COLO668 (cell line): ENCODE measurements at regions not wholly inside any gene's neighbourhood (a gene's known extent, or its start where the extent isn't known, plus 50 kb on each side); places are given as distances from the start of the nearest gene placed in this dataset.
"Not testable (repeated sequence)": the region's sequence is repeated elsewhere in the genome, so short reads cannot be mapped to it uniquely, and the experiment has no call there.

ENCODE experiments used
- DNase-seq: peaks from one replicate; lab custom pipeline; 2025; ENCODE audit not compliant: unreplicated experiment; lab: John Stamatoyannopoulos, UW

DNA sequence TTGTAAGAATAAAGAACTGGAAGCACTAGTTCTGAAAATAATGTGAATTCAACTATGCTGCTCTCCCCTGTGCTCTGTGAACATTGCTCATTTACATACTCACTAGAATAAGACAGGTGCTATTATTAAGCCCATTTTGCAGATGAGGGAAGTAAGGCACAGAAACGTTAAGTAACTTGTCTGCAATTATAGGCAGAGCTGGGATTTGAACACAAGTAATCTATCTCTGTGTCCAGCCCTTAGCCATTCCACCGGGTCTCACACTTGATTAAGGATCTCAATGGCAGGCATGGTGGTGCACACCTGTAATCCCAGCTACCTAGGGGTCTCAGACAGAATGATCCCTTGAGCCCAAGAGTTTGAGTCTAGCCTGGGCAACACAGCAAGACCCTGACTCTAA, 357.7 kb downstream of the CD83 start:
- DNase-seq, result no peak

- DNase-seq, result no peak
Measured at GRCh38 chr6:14476793-14477531, 359.4 kb downstream of the CD83 start.

DNA sequence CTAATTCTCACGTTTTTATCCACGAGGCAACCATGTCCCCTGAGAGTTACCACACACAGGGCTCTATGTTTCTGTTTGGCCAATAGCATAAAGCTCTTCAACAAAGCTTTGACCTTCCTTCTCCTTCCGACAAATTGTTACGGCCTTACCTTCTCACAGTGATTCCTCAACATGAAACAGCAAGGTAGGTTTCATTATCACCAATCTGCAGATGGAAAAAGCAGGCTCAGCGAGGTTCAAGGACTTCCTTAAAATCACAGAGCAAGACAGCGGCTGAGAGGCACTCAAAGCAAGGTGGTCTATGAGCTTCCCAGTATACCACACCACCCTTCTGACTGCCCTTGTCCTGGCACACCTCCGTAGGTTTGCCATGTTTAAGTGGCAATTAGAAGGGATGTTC, 360.0 kb downstream of the CD83 start:
- DNase-seq, result no peak

- no peak for DNase-seq
Measured at GRCh38 chr6:14478381-14479225, 361.0 kb downstream of the CD83 start.

- not testable (repeated sequence) for DNase-seq
Measured at GRCh38 chr6:14481946-14482345, 364.4 kb downstream of the CD83 start.

DNA sequence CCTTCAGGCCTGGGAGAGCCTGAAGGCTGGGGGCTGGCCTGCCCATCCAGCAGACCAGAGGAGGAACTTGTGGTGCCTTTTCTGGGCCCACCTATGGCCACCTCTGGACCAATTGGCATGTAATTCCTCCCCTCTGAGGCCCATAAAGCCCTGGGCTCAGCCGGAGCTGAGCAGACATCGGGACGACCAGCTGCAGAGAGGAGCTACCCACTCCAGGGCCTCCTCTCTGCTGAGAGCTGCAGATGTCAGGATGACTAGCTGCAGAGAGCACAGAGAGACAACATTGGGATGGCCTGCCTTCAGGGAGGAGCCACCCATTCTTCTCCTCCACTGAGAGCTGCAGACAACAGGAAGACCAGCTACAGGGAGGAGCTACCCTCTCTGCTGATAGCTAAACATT, 370.1 kb downstream of the CD83 start:
- DNase-seq, result no peak

GRCh38 chr6:14488180-14488579, 370.6 kb downstream of the CD83 start:
- peak; percentile 16 for DNase-seq

DNA sequence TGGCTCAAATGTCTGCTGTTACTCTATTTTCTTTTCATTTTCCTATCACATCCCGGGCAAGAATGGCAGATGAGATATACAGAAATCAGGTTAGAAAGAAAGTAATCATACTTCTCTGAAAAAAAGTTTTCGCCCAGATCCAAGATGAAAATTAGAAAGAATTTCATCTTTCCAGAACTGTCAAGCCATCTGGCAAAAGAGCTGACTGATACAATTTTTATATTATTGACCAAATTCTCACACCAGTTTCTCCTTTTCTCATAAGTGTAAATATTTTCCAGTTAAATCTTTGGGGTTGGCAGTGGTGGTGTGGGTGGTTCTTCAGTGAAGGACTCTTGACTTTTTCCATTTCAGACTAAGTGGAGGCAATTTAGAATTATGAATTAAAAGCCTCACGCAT, 371.9 kb downstream of the CD83 start:
- DNase-seq, result no peak

DNA sequence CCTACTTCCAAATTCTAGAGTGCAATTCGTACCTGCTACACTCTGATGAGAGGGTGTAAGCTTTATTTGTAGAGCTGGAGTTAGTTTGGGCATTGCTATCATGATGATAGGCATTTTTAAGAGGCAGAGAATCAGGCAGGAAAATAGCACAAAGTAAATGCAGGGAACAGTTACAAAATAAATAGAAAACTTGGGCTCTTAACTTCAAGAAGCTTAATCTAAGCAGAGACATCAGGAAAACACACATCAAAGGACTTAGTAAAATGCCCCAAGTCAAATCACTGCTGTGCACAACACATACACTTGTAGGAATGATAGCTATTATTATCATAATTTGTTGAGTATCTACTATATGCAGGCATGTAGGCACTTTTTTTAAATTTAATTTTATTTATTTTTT, 381.2 kb downstream of the CD83 start:
- no peak for DNase-seq

- no peak for DNase-seq
Measured at GRCh38 chr6:14499309-14499708, 381.7 kb downstream of the CD83 start.

- no peak for DNase-seq
Measured at GRCh38 chr6:14499841-14500240, 382.3 kb downstream of the CD83 start.

DNA sequence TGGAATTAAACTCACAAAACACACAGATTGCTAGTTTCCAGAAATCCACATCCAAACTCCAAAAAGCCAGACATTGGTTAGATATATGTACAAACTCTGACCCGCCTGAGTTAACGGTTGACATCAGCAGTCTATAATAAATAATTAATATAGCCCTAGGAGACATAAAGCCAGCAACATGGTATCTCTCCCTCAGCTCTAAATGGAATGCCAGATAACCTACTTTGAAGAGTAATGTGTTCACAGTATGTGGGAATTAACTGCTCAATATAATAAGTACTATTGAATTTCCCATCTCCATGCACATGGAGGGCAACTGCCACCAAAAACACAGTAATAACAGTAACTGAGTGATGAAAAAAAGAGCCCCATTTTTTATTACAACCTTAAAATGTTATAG, 383.2 kb downstream of the CD83 start:
- DNase-seq, result no peak

GRCh38 chr6:14501240-14501639, 383.7 kb downstream of the CD83 start:
- DNase-seq, result no peak

- no peak for DNase-seq
Measured at GRCh38 chr6:14501914-14502313, 384.3 kb downstream of the CD83 start.

DNA sequence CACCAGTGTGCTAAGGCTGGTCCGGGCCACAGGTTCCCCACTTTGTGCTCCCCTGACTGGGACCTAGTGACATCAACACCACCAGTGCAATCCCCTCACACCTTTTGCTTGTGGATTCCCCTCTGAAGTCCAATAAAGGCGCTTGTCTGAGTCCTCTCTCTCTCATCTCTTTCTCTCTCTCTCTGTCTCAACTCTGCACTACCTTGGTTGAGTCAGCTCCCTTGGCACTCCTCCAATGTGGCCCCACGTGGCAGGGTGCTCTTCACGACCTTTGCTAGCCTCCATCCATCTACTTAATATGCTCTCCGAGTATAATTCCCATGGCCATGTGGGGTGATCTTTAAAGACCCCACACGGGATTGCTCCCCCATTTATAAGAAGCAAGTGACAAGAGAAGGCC, 385.0 kb downstream of the CD83 start:
- DNase-seq, result no peak

DNA sequence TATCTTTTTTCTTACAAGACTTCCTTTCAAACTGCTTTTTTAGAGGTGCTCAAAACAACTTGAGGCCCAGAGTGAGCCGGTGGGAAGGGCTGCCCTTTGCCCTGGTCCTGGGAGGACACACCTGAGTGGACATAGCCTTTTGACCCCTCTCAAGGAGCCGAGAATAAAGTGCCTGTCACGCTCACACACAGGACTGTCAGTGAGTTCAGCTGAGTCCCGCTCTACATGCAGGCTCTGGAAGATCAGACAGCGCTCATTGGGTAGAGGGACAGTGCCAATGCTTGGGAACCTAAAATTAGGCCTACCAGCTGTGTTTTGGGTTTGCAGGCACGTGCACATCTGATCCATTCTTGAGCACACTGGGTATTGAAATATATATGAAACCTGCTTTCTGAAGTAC, 387.8 kb downstream of the CD83 start:
- no peak for DNase-seq

- DNase-seq, result no peak
Measured at GRCh38 chr6:14506656-14507246, 389.2 kb downstream of the CD83 start.

DNA sequence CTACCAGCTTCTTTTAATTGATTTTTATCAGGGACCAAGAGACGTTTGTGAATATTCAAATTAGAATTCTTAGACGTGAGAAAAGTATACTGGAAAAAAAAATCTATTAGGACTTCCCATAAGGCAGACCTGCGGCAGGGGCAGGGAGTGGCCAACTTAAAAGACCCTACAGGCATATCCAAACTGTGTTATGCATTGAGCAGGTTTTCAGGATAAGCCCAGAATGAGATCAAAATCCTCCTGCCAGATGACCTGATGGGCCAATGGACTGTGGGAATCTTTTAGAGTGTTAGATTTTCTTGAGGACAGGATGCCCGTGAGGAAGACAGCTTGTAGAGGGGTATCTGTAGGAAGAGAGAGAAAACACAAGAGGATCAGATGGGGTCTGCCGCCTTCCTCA, 391.5 kb downstream of the CD83 start:
- no peak for DNase-seq

GRCh38 chr6:14510038-14510437, 392.5 kb downstream of the CD83 start:
- no peak for DNase-seq

DNA sequence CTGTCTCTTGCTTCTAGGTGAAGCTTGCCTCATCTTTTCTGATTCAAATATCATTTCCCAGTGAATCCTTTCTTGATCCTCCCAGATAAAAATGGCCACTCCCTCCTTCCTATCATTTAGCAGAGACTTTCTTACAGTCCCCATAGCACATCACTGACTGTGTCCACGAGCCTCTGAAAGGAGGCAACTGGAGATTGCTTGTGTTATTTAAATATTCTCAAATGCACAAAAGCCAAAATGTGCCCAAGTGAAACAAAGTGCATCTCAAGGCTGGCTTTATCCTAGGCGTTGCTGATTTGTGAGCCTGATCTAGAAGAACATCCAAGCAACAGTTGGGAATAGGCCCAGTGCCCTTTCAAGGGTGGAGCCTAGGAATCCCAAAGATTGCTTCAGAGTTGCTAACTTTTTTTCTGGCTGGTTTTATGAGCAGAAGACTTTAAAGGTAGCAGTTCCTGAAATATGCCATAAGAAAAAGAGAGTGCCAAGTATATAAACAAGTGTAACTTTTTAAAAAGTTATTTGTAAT, 393.6 kb downstream of the CD83 start:
- no peak for DNase-seq

- no peak for DNase-seq
Measured at GRCh38 chr6:14512246-14512645, 394.7 kb downstream of the CD83 start.
